ENCODE measurements at regions not wholly inside any gene's neighbourhood (a gene's known extent, or its start where the extent isn't known, plus 50 kb on each side); places are given as distances from the start of the nearest gene placed in this dataset.
"Not testable (repeated sequence)": the region's sequence is repeated elsewhere in the genome, so short reads cannot be mapped to it uniquely, and the experiment has no call there.

DNA sequence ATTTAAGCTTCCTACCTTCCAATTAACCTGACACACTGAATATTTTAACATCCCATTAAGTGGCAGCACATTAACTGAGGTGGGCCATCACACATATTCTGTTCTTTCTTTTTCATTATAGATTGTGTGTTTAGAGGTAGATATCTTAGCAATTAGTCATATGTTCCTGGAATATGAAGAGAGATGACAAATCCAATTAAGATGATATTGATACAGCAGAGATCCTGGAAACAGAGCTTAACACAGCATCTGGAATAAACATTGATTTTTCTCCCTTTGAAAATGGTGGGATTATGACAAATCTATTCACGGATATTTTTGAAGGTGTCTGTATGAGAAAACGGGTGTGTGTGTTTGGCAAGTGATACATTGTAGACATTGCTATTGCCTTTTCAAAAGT is 448.0 kb downstream of the CDH10 start:
- TF ChIP-seq, protein P1, sequence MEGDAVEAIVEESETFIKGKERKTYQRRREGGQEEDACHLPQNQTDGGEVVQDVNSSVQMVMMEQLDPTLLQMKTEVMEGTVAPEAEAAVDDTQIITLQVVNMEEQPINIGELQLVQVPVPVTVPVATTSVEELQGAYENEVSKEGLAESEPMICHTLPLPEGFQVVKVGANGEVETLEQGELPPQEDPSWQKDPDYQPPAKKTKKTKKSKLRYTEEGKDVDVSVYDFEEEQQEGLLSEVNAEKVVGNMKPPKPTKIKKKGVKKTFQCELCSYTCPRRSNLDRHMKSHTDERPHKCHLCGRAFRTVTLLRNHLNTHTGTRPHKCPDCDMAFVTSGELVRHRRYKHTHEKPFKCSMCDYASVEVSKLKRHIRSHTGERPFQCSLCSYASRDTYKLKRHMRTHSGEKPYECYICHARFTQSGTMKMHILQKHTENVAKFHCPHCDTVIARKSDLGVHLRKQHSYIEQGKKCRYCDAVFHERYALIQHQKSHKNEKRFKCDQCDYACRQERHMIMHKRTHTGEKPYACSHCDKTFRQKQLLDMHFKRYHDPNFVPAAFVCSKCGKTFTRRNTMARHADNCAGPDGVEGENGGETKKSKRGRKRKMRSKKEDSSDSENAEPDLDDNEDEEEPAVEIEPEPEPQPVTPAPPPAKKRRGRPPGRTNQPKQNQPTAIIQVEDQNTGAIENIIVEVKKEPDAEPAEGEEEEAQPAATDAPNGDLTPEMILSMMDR (IDR thresholded peaks at IDR 0.05; ENCODE audit: low read depth, low read length, missing control alignments), result no peak
- no peak for DNase-seq (ENCODE audit: low read depth)
- no peak overlapping the region for H3K4me3 ChIP-seq (ENCODE audit: low read depth, low read length)

DNA sequence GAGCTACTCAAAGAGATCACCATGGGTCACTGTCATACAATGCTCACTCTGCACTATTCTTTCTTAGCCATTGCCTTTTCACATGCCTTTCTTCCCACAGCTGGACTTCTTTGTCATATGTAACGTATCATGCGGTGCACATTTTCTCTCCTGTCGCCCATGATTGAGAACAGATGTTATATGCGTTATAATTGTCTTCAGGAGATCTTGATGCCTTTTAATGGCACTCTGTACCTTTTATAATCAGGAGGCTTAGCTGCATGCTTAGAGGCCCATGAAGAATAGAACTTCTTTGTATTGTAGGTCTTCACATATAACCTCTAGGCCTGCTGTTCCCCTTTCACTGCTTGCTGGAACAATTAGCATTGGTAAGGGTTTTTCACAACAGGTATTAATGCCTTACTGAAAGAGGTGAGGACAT is 436.1 kb downstream of the CDH10 start:
- DNase-seq (ENCODE audit: low read depth), result no peak
- H3K4me3 ChIP-seq (ENCODE audit: low read depth, low read length), result no peak overlapping the region
- TF ChIP-seq, protein P1 (IDR thresholded peaks at IDR 0.05; ENCODE audit: low read depth, low read length, missing control alignments), result no peak

DNA sequence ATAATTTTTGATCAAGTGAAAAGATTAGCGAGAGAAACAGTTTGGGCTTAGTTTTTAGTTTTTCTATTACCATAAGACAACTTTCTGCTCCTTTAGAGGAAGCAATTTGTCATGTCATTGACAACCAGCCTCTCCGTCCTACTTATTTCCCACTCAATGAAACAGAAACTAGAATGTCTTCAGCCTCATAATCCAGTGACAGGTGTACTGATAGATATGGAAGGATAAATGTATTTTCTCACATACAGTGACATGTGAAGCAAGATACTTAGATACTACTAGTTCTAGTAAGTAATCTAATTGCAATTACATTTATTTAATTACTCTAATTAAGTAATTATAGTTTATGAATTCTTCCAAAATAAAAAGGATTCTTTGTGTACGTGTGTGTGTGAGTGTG is 429.7 kb downstream of the CDH10 start:
- DNase-seq (ENCODE audit: low read depth), result no peak
- TF ChIP-seq, protein P1 (IDR thresholded peaks at IDR 0.05; ENCODE audit: low read depth, low read length, missing control alignments), result no peak
- H3K4me3 ChIP-seq (ENCODE audit: low read depth, low read length), result no peak overlapping the region

DNA sequence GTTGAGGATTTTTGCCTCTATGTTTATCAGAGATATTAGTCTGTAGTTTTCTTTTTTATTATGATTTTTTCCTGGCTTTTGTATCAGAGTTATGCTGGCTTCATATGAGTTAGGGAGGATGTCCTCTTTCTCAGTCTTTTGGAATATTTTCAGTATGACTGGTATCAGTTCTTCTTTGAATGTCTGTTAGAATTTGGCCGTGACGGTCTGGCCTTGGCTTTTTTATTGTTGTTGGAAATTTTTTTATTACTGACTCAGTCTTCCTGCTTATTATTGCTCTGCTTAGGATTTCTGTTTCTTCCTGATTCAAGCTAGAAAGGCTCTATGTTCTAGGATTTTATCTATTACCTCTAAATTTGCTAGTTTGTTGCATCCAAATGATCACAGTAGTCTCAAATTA is 421.9 kb downstream of the CDH10 start:
- TF ChIP-seq, protein P1 (IDR thresholded peaks at IDR 0.05; ENCODE audit: low read depth, low read length, missing control alignments), result no peak
- no peak for DNase-seq (ENCODE audit: low read depth)
- no peak overlapping the region for H3K4me3 ChIP-seq (ENCODE audit: low read depth, low read length)

DNA sequence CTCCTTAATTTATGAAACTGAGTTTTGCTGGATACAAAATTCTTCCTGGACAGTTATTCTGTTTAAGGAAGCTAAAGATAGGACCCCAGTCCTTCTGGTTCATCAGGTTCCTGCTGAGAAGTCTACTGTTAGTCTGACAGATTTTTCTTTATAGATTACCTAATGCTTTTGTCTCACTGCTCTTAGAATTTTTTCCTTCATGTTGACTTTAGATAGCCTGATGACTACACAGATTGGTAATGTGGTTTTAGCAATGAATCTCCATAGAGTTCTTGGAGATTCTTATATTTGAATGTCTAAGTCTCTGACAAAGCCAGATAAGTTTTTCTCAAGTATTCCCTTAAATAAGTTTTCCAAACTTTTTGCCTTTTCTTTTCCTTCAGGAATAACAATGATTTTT is 419.7 kb downstream of the CDH10 start:
- no peak for DNase-seq (ENCODE audit: low read depth)
- H3K4me3 ChIP-seq (ENCODE audit: low read depth, low read length), result no peak overlapping the region

DNA sequence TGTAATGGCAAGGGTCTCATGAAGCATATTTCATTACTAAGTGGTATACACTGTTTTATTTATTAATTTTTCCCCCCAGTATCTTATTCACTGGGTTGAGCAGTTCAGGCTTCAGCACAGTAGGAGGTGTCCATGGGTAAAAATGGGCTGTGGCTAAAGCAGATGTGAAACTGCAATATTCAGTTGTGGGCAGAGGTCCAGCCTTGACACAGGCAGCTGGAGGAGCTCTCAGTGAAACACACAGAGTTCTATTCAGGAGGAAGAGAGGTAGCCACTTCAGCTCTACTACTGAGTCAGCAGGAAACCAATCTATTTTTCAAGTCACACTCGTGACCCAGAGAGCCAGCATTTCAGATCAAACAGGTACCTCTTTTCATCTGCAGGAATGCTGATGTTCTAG is 418.3 kb downstream of the CDH10 start:
- TF ChIP-seq, protein P1 (IDR thresholded peaks at IDR 0.05; ENCODE audit: low read depth, low read length, missing control alignments), result no peak
- H3K4me3 ChIP-seq (ENCODE audit: low read depth, low read length), result no peak overlapping the region
- DNase-seq (ENCODE audit: low read depth), result no peak

More for the DNA sequence above, 419.7 kb downstream of the CDH10 start:
- TF ChIP-seq, protein P1 (IDR thresholded peaks at IDR 0.05; ENCODE audit: low read depth, low read length, missing control alignments), result no peak

DNA sequence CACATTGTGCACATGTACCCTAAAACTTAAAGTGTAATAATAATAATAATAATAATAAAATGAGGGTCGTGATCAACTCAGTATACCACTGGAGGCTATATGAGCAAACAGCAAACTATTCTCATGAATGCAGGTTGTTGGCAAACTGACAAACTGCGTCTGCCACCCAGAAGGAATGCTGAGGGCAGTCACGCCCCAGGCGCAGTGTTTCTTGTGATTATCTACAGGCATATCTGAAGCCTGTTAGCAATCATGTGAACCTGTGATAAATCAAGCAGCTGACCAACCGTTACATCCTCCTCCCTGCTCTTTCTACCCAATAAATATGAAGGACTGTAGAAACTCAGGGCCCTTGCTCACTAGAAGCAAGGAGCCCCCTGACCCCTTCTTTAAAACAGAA is 416.9 kb downstream of the CDH10 start:
- H3K4me3 ChIP-seq (ENCODE audit: low read depth, low read length); DNase-seq (ENCODE audit: low read depth): not testable (repeated sequence)

DNA sequence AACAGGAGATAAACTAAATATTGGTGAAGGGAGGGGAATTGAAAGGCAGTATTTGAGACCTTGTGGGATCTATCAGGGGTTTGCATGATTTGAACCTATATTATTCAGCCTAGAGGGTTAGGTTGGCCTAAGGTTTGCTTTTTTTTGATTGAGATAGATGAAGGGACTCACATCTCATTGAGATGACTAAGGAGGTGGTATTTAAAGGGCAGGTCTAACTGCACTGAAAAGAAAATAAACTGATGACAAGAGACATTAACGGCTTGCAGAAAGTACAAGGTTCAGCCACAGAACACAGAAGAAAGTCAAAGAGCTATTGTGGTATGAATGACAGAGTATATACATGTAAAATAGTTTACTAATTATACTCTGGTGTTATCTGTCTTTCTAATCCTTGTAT is 412.7 kb downstream of the CDH10 start:
- TF ChIP-seq, protein P1 (IDR thresholded peaks at IDR 0.05; ENCODE audit: low read depth, low read length, missing control alignments), result no peak
- no peak for DNase-seq (ENCODE audit: low read depth)
- H3K4me3 ChIP-seq (ENCODE audit: low read depth, low read length), result no peak overlapping the region

Measured in GM12864 (cell line).